Stimulated activated CD8-positive, alpha-beta memory T cell treated with anti-CD3 and anti-CD28 coated beads, Interleukin-4, amount 100 ng/mL, for 1 hour (primary cell): ENCODE measurements at regions not wholly inside any gene's neighbourhood (a gene's known extent, or its start where the extent isn't known, plus 50 kb on each side); places are given as distances from the start of the nearest gene placed in this dataset.
"Not testable (repeated sequence)": the region's sequence is repeated elsewhere in the genome, so short reads cannot be mapped to it uniquely, and the experiment has no call there.

Source experiments
- DNase-seq, 2 donors: peaks; one replicate each; pipeline ENCODE4 v3.0.0-alpha.2; 2020; ENCODE audit warnings: low read depth in 2 of 2, low spot score in 1 of 2

- no peak for DNase-seq
Measured at GRCh38 chr13:79637133-79637763, 156.3 kb downstream of the NDFIP2 start.

GRCh38 chr13:79631051-79631659, 150.2 kb downstream of the NDFIP2 start:
- DNase-seq, result no peak

GRCh38 chr13:79628463-79628862, 147.5 kb downstream of the NDFIP2 start:
- no peak for DNase-seq

GRCh38 chr13:79626924-79627323, 146.0 kb downstream of the NDFIP2 start:
- no peak for DNase-seq

- no peak for DNase-seq
Measured at GRCh38 chr13:79625517-79625916, 144.6 kb downstream of the NDFIP2 start.

- DNase-seq, result no peak
Measured at GRCh38 chr13:79621902-79622301, 140.9 kb downstream of the NDFIP2 start.

- no peak for DNase-seq
Measured at GRCh38 chr13:79621449-79621848, 140.5 kb downstream of the NDFIP2 start.

GRCh38 chr13:79614250-79614918, 133.4 kb downstream of the NDFIP2 start:
- no peak for DNase-seq

- DNase-seq, result no peak
Measured at GRCh38 chr13:79612604-79613003, 131.6 kb downstream of the NDFIP2 start.

- DNase-seq, result not testable (repeated sequence)
Measured at GRCh38 chr13:79607895-79608294, 126.9 kb downstream of the NDFIP2 start.
